CMK (cell line): ENCODE measurements at regions not wholly inside any gene's neighbourhood (a gene's known extent, or its start where the extent isn't known, plus 50 kb on each side); places are given as distances from the start of the nearest gene placed in this dataset.

Experiments
- DNase-seq: peaks from one replicate; pipeline ENCODE4 v3.0.0-alpha.2; 2010; ENCODE audit warnings: low read depth

DNA sequence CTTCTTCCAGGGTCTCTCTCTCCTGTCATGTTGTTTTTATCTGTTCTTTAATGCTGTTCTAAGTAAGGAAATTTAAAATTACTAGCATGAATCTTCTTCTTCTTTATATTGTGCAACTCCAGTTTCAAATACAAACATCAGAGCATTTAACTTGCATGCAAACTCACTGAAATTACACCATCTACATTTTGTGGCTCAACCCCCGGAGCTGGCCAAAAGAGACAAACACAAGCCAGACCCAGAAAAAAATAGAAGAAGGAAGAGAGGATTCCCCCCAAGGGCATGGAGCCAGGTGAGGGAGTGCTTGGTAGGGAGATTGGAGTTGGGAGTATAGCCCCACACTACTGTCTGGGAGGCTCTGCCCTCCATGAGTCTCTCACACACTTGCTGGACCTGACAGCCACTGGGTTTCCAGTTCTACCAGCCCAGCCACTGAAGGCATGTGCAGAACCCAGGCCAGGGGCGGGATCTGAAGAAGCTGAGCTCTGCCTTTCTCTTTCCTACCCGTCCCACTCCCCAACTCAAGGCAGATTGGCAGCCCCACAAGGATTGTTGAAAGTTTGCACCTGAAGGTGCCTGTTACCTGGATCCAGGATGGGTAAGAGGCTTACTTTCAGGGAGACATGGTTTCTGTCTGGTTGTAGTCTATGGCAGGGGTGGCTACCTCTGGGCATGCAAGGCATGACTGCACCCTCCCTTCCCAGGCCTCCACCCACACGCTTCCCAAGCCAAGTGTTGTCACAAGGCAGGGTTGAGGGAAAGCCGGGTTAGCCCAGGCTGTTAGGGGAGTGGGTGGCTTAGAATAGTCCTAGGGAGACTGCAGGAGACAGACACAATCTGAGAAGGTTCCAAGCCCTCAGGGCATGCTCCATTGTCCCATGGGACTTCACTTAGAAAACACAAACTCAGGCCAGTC lies 297.2 kb downstream of the TGFB2 start:
- no peak for DNase-seq

DNA sequence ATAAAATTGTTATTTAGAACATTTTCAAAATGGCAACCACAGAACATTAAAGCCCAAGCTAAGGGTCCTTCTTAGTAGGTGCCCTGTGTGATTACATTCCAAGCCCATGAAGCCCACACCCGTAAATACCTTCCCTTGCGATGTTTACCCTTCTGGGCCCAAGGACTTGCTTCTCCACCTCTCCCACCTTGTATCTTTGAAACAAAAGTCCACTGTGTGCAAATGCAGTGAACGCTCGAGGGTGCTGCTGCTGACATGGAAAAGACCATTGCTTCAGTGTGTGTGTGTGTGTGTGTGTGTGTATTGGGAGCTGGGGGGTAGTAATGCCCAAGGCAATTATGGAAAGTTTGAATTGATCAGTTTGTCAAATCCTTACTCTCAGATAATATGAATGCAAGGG lies 298.1 kb downstream of the TGFB2 start:
- no peak for DNase-seq

DNA sequence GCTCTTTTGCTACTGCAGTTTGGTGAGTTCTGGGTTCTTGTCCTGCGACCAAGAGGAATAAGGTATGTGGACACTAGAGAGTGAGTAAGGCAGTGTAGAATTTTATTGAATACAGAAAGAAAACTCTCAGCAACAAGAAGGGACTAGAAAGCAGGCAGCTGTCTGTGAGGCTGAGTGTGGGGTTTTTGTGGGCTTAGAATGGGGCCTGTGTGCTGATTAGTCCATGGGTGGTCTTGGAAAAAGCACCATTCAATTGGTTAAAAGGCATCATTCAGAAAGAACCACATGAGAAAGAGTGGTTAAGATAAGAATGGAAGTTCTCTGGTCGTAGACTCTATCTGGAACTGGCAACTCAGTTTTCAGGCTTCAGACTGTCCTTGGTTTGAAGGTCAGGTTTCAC lies 298.8 kb downstream of the TGFB2 start:
- no peak for DNase-seq

DNA sequence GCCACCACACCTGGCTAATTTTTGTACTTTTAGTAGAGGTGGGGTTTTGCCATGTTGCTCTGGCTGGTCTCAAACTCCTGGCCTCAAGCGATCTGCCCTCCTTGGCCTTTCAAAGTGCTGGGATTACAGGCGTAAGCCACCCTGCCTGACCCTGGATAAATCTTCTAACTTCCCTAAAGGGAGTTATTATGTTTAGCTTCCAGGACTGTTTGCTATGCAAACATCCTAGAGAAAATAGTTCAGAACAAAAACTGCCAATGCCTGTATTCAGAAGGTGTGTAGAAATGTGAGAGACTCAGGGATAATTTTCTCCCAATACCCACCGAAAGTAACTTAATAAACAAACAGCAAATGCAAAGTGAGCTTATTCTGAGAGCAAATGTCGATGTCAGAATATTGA lies 301.2 kb downstream of the TGFB2 start:
- no peak for DNase-seq

DNA sequence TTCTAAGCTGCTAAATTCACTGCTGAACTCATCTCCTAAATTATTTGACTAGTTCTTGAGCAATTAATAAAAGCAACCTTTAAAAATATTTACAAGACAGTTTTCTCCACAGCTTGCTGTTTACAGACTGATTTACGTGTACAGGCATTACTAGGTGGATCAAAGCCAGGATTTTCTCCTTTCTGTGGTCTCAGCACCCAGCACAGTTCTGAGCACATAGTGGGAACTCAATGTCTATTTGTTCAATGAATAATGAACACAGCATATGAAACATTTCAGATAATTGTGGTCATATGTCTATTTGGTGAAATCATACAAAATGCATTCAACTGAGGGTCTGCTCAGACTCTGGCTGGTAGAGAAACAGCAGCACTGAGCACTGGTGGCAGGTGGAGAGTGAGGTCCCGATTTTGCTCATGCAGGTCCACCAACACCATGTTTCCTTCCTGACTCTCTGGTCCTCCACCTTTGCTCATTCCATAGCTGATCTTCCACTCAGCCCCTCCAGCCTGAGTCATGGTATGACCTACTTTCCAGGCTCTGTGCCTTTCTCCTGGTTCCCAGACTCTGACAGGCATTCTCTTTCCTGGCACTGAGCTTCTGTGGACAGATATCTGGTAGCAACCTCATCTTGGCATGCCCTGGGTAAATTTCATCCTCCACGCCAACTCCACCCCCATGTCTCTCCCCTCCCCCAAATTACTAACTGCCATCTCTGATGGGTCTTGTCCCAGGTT lies 311.3 kb downstream of the TGFB2 start:
- no peak for DNase-seq

DNA sequence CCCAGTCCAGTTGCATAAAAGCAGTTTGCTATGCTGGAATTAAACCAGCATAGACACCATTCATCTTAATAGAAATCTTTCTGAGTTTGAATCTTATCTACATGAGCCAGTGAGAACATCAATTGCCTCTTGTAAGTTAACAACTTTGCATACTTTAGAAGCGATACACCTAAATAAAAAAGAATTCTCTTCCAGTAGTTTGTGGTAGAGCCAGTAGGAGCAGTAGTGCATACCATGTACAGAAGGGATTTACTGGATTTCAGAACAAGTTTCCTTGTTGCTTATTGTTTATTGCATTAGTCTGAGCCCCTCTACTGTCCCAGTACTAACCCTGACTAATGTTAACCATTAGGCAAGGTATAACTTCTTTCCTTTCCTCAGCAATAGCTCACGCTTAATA lies 313.1 kb downstream of the TGFB2 start:
- no peak for DNase-seq

DNA sequence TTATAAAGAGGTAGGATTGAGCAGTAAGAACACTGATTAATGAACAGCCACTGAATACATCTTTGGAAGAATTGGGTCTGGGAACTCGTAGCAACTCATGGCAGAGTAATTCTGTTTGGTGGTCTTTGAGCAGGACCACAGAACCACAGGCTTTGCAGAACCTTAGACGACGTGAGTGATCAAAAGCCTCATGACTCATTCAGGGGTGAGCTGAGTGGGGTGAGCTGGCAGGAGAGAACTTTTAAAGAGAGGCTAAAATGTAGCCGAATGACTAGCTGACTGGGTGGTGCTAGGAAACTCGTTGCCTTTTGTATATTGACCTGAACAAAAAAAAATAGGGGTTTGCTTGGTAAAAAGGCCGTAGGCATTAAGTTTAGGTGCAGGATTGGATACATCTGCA lies 313.8 kb downstream of the TGFB2 start:
- no peak for DNase-seq

DNA sequence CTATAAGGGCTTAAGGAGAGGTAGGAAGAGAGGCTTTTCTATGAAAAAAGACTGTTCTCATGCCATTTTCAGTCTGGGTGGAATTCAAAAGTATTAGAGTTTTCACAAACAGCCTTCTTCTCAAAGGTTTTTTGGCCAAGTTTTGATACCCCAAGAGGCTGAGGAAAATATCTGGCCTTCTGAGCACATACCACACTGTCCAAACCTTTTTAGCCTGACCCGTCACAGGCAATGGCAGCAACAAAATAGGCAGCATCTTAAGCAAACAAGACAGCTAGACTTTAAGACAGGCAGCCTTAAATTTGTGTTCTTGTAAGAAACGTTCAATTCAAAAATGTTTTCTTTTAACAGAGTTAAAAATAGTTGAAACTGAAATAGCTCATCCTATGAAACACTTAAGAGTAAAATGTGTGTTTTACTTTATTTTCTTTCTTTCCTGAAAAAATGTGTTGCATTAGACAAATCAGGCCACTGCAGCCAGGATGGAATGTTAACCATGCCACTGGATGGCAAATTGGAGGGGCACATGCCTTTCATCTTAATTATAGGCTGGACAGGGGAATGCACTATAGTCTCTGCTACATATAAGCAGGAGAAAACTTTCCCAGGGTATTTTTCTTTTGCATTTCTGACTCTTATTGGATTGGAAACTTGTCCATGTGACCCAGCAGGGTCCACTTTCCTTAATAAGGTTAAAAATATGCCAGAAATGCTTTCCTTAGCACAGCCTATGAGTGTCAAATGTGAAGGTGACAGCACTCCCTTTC lies 315.0 kb downstream of the TGFB2 start:
- DNase-seq: no peak

DNA sequence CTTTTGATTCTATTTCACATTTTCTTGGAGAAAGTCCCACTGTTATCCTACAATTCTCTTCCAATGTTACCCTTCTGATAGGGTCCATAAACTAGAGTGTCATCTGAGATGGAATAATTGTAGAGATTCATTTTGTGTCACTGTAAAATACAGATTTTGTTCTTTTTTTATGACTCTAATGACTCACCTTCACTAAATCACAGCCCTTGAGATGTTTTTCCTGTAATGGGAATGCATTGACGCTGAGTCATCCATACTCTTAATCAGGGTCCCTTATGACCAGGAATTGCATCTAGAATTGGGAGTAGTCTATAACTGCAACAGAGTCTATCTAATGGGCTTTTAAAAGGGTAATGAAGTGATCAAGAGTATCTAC lies 315.5 kb downstream of the TGFB2 start:
- no peak for DNase-seq

DNA sequence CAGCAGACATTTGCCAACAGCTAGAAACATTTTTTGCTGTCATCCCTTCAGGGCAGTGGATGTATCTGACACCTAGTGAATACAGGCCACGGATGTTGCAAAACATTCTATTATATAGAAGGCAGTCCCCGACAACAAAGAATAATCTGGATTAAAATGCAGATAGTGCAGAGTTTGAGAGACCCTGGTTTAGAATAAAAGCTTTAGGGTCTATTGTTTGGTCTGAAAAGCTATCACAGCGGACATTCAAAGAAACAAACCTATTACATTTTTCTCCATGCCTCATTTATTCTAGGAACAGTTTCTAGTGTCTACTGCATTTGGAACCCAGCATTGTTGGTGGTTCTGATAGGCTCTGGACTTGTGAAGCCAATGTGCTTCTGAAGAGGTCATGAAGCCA lies 316.3 kb downstream of the TGFB2 start:
- DNase-seq: no peak

DNA sequence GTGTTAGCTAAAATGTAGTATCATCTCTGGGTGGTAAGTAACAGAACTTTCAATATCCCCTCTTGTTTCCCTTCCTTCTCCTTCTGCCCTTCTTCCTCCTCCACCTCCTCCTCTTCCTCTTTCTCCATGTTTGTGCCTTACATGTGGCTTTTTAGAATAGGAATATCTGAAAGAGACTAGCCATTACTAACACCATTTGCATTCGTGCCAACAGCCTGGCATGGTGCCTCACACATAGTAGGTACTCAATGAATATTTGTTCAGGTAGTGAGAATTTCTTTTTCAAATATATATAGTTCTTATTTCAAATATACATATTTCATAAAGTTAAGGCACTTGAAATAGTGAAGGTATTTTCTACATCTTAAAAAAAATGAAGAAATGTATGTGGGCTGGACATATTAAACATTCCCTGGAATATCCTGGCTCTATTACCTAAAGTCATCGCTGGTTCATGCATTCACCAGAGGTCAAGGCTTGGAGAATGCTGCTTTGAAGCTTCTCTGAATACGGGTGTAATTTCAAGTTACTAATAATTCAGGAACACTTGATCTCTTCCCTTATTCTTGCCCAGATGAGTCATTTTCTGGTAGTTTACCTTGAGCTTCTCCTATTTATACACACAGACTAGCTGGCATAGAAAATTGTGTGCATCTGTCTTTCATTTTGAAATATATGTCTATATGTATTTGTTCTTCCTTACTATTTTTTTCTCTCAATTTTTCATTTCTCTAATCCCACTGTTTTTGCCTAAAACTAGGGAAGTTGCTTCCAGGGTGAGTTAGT lies 319.4 kb downstream of the TGFB2 start:
- DNase-seq: no peak

DNA sequence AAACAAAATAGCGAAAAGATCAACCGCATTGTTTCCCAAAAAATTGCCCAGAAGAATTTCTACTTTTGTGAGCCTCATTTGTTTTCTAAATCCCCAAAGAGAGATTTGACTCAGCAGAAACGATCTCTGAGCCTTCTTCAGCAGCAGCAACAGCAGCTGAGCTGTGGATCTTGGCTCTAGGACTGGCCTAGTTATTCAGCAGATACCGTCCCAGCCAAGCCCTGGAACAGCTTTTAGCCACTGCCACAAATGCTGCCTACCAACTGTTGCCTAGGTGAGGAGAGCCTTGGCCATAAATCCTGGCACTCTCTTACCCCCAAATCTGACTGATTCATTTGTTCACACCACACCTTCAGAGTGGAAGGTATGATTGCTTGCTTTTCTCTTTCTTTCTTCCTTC lies 320.1 kb downstream of the TGFB2 start:
- no peak for DNase-seq

DNA sequence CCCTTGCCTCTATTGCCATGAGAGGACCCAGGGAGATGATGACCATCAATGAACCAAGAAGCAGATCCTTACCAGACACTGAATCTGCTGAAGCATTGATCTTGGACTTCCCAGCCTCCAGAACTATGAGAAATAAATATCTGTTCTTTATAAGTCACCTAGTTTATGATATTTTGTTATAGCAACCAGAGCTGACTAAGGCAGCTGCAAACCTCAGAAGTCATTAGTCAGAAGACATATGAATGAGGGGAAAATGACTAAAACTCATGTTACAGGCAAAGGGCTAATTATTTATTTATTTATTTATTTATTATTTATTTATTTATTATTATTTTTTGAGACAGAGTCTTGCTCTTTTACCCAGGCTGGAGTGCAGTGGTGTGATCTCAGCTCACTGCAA lies 321.1 kb downstream of the TGFB2 start:
- DNase-seq: no peak

DNA sequence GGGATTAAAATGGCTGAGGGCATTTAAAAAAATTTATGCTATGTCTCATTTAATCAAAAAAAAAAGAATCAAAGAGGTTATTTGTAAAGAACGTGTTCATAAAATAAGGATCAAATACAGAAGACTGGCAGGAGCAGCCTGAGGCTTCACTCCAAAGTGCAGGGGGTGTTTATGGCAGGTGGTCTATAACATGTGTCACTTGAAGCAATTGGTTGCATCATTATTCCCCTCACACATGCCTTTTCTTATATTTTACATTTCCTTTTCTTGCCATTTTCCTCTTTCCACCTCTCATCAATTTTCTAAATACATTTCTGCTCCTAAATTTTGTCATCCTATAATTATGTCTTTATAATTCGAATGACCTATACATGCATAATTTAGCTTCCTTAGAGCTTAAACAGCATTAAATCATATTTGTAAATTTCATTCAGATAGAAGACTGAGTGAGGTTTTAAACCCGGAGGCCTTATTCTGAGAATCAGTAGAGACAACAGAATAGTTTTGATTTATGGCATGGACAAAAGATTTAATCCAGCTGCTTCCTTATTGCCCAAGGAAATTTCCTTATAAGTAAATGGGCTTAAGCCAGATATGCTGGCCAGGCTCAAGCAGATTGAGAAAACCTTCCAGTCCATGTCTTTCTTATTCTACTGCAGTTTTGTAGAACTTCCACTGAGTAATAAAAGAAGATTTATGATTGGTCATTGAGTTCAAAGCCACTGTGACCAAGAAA lies 322.8 kb downstream of the TGFB2 start:
- DNase-seq: no peak

DNA sequence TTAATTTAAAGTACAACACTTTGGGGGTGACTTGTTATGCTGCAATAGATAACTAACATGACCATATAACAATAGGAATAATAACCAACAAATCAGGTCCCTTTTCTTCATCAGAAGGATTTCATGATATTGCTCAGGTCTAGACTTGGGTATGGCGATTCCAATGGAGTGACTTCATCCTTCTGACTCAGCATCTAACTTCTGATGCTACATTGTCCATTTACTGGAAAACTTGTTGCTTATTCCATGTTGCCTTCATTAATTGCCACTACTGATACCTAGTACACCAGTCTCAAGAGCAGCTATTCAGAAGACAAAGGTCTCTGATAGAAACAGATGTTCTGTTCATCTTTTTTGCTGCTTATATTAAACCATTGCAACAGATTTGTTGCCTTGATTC lies 324.3 kb downstream of the TGFB2 start:
- no peak for DNase-seq

DNA sequence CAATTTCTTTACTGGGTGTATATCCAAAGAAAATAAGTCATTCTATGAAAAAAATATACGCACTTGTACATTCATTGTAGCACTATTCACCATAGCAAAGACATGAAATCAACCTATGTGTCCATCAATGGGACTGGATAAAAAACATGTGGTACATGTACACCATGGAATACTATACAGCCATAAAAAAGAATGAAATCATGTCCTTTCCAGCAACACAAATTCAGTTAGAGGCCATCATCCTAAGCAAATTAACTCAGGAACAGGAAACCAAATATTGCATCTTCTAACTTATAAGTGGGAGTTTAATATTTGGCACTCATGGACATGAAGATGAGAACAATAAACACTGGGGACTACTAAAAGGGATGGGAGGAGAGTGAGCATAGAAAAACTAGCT lies 325.7 kb downstream of the TGFB2 start:
- DNase-seq: no peak

DNA sequence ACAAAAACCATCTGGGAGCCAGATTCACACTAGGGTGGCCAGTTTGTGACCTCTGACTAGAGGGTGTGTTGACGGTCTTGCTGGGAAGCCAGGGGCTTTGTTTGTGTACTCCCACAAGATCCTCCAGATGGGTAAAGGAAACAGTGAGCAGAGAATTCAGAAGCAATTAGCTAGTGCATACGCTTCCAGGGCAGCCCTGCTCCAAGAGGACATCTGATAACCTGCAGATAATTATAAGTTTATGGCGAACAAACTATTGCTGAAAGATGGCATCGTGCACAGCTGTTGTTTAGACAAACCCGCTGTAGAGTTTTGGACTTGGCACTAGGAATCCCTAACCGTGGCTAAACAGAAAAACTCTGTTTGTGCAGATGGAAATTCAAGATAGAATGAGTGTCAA lies 326.4 kb downstream of the TGFB2 start:
- no peak for DNase-seq

DNA sequence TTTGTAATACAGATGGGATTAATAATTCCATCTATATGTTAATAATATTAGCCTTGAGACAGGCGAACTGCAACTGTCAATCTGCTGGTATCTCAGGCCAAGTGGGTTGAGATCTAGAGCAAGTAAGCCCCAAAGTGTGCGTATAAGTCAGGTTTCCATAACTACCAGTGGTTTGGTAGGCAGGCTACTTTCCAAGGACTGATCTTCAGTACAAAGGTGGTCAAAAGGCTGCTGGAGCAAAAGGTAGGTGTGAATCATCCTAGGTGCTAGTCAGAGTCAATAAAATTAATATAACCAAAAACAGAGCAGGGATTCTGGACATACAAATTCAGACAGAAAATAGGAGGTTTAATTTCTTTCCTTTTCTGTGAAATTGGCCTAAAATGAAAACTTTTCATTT lies 328.0 kb downstream of the TGFB2 start:
- no peak for DNase-seq

DNA sequence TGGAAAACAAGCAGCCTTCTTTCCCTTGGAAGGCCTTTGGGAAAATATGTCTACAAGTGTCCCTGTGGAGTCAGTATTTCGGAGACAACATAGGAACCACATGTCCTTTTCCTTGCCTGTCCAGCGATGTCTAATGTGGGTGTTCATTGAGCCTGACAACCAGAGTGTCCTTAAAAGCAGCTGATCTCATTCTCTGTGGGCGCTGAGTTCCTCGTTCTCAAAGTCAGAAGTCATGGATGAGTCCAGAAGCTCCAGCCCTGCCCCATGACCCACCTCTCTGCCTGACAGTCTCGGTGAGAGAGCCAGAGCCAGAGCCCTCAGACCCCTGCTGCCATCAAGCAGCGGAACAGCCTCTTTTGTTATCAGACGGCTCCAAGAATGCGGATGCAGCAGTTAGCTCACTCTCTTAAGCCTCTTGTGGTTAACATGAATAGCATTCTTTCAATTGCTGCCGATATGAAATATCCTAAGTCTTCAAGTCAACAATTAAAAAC lies 329.2 kb downstream of the TGFB2 start:
- DNase-seq: no peak

DNA sequence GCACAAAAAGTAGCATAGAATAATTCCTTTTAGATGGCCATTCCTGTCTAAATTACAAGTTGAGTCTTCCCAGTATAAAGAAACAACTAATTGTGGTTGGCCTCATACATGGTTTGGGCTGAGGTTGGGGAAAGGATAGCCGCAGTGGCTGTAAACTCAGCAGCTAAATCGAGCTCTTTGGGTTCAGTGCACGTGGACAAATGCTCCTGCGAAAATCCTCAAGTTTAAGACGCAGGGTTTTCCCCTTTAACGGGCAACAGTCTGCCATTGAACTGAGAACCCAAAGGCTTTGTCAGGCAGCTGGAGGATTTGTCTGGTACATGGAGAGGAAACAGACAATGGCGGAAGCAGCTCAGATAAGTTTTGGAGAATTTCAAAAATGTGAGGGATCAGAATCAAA lies 331.9 kb downstream of the TGFB2 start:
- no peak for DNase-seq

DNA sequence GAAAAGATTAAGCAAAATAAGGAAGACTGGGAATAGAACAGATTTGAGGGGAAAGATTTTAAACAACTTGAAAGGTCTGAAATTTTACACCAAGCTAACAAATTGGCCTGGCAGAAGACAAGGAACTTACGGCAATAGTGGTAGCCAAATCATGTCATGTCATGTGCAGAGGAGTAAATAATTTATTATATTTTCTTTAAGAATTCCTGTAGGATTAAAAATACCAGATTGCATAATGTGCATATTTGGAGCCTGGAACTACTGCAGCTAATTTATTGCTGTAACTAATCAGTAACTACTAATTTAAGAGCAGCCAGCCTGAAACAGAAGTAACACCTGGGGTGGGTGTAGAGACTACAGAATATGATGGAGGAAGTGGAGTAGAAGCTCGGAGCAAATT lies 334.3 kb downstream of the TGFB2 start:
- DNase-seq: no peak
